ENCODE measurements at regions not wholly inside any gene's neighbourhood (a gene's known extent, or its start where the extent isn't known, plus 50 kb on each side); places are given as distances from the start of the nearest gene placed in this dataset.
A peak's percentile ranks its signal among the peaks of the same experiment; 100 is the strongest.

DNA sequence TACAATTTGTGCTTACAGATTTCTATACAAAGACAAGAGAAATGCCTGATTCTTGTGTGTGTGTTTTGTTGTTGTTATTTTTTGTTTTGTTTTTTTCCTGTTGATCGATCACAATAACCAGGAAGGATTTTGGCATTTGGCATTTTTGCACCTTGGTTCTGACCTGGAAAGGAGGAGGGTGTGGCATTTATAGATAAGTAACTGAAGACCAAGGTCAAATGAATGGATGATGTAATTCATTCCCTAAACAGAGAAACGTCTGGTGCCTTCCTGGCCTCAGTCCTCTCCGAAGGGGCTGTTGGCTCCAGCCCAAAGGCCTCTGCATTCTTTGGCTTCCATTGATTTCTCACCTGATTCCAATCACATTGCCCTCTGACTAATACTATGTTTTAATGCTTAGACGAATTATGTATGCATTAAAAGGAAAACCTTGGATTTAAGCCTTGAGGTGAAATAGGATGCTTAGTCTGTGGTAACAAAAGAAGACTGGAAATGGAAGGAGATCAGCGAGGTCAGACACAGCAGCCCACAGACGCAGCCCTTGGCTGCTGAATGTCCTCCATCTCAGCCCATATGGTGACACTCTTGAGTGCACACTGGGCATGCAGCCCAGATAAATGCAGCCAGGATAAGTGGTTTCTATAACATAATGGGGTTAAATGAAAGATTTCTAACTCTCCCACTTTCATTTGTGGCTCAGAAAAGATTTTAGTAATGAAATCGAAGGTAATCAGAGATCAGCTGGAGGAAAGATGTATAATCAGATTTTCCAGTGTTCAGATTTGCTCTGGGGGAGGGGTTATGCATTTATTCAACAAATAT lies 60.5 kb upstream of the TRIM2 start:
- Mint-ChIP-seq H3K9me3 (no peaks in the 10 kb centered on the region), H3K27me3 (peaks cover 12% of the 10 kb centered on the region), H3K4me1 (peaks cover 10% of the 10 kb centered on the region), H3K27ac (no peak overlapping the region), H3K4me3 (no peak overlapping the region), H3K36me3 (ENCODE audit: low read depth) (no peaks in the 10 kb centered on the region)
- intact Hi-C loops (cut with micrococcal nuclease): loop anchor here (1.0 to 5.0 kb wide), 4 partner anchors 175 to 609 kb away; no protein-coding TSS in a partner anchor
- TF ChIP-seq, protein P1, sequence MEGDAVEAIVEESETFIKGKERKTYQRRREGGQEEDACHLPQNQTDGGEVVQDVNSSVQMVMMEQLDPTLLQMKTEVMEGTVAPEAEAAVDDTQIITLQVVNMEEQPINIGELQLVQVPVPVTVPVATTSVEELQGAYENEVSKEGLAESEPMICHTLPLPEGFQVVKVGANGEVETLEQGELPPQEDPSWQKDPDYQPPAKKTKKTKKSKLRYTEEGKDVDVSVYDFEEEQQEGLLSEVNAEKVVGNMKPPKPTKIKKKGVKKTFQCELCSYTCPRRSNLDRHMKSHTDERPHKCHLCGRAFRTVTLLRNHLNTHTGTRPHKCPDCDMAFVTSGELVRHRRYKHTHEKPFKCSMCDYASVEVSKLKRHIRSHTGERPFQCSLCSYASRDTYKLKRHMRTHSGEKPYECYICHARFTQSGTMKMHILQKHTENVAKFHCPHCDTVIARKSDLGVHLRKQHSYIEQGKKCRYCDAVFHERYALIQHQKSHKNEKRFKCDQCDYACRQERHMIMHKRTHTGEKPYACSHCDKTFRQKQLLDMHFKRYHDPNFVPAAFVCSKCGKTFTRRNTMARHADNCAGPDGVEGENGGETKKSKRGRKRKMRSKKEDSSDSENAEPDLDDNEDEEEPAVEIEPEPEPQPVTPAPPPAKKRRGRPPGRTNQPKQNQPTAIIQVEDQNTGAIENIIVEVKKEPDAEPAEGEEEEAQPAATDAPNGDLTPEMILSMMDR (IDR thresholded peaks at IDR 0.05): no peak
- ChIA-PET POLR2A (no interaction called here), CTCF (interaction anchor here (1.0 to 1.4 kb wide), 8 partner anchors 13 to 500 kb away, joined by 3 to 14 read pairs (median 4); no protein-coding TSS in a partner anchor)
- DNase-seq (no peak), ATAC-seq (ENCODE audit: low read depth) (no peak)

DNA sequence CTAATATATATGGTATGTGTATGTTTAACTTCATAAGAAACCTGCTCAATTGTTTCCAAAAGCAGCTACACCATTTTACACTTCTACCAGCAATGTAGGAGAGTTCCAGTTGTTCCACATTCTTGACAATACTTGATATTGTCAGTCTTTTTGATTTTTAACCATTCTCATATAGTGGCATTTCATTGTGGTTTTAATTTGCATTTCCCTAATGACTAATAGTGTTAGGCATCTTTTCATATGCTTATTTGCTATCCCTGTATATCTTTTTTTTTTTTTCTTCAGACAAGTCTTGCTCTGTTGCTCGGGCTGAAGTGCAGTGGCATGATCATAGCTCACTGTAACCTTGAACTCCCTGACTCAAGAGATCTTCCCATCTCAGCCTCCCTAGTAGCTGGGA lies 58.2 kb upstream of the TRIM2 start:
- ATAC-seq (ENCODE audit: low read depth) (no peak), DNase-seq (no peak)
- Mint-ChIP-seq H3K4me3 (no peak overlapping the region), H3K27me3 (peaks cover 12% of the 10 kb centered on the region), H3K36me3 (ENCODE audit: low read depth) (no peaks in the 10 kb centered on the region), H3K9me3 (no peaks in the 10 kb centered on the region), H3K4me1 (peaks cover 7% of the 10 kb centered on the region), H3K27ac (no peak overlapping the region)
- ChIA-PET CTCF (interaction anchor here (0.7 to 1.8 kb wide), 3 partner anchors 10 to 37 kb away, joined by 3 to 9 read pairs (median 5); no protein-coding TSS in a partner anchor), POLR2A (interaction anchor here (0.6 kb wide), 1 partner anchor 161 kb away, joined by 11 read pairs; no protein-coding TSS in a partner anchor)
- intact Hi-C loops (cut with micrococcal nuclease): no loop called here
- TF ChIP-seq, protein P1 (IDR thresholded peaks at IDR 0.05): no peak

DNA sequence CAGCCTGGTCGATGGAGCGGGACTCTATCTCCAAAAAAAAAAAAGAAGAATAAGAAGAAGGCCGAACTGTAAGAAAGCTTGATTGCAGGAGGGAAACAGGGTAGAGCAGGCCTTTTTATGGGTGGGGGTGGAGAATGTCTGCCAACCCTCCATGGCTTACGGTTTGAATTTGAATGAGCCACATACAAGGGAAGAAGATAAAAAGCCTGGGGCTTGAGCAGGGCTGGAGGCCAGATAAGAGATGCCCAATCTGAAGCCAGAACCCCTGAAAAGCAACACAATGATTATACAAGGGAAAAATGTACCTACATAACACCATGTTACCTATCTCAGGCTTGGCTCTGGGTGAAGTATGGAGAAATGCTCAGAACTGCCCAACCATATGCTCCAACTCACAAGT lies 57.3 kb upstream of the TRIM2 start:
- intact Hi-C loops (cut with micrococcal nuclease): no loop called here
- TF ChIP-seq, protein P1 (IDR thresholded peaks at IDR 0.05): no peak
- Mint-ChIP-seq H3K4me3 (no peak overlapping the region), H3K9me3 (no peaks in the 10 kb centered on the region), H3K27me3 (peaks cover 12% of the 10 kb centered on the region), H3K36me3 (ENCODE audit: low read depth) (no peaks in the 10 kb centered on the region), H3K27ac (no peak overlapping the region), H3K4me1 (peaks cover 12% of the 10 kb centered on the region)
- CTCF ChIA-PET: interaction anchor here (1.8 kb wide), 1 partner anchor 19 kb away, joined by 9 read pairs; no protein-coding TSS in a partner anchor
- POLR2A ChIA-PET: no interaction called here
- ATAC-seq (ENCODE audit: low read depth) (no peak), DNase-seq (no peak)

DNA sequence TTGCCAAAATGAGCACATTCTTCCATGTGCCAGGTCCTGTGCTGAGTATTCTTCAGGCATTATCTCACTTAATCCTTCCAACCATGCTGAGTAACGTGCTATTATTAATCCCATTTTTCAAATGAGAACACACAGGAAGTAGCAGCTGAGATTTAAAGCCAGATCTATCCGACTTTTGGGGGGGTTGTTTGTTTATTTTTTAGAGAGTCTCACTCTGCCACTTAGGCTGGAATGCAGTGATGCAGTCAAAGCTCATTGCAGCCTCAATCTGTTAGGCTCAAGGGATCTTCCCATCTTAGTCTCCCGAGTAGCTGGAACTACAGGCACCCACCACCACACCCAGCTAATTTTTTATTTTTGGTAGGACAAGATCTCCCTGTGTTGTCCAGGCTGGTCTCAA lies 55.5 kb upstream of the TRIM2 start:
- no peaks in the 10 kb centered on the region for H3K36me3 Mint-ChIP-seq (ENCODE audit: low read depth)
- peak overlapping the region; percentile 50 for H3K27ac Mint-ChIP-seq
- intact Hi-C loops (cut with micrococcal nuclease): no loop called here
- H3K4me3 Mint-ChIP-seq: no peak overlapping the region
- CTCF ChIA-PET: no interaction called here
- DNase-seq: no peak
- peaks cover 25% of the 10 kb centered on the region for H3K4me1 Mint-ChIP-seq
- TF ChIP-seq, protein P1 (IDR thresholded peaks at IDR 0.05): no peak
- POLR2A ChIA-PET: no interaction called here
- H3K27me3 Mint-ChIP-seq: peaks cover 16% of the 10 kb centered on the region
- no peaks in the 10 kb centered on the region for H3K9me3 Mint-ChIP-seq
- no peak for ATAC-seq (ENCODE audit: low read depth)
